ENCODE measurements at regions not wholly inside any gene's neighbourhood (a gene's known extent, or its start where the extent isn't known, plus 50 kb on each side); places are given as distances from the start of the nearest gene placed in this dataset.

DNA sequence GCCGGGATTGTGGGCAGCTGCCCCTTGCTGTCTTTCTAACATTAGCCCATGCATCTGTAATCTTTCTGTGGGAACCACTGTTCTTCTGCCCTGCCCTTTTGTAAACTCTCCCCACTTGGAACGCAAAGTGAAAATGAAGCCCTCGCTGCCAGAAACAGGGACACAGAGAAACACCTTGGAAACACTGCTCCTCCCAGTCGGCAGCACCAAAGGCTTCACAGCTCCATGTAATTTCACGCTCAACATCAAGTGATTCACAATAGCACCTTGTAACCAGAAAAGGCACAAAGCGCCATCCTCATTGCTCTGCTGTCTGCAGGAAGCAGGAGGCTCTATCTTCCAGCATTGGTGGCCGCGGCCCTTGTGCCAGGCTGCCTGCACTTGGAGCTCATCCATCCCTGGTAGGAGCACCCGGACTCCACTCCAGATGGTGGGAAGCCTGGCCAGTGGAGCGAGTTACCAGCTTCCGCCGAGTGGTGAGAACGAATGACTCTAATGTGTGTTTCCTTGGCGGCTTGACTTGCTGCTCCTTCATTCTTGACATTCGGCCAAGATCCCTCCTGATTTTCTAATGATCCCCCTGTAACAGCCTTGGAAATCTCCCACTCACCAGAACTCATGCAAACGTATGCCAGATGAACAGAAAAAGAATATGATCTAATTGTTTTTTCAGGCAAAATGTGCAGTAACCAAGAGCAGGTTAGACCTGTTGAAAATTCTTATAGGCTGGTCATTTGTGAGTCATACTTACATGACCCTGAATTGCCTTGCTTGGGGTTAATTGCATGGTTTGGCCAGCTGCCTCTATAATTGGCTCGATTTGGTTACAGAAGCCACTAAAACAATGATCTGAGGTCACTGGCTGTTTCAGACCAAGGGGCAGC lies 169.1 kb upstream of the CDYL start:
- no peak for DNase-seq (ENCODE audit: insufficient read length, low spot score, missing footprints)
- no peaks in the 10 kb centered on the region for H3K27me3 ChIP-seq (ENCODE audit: insufficient read depth, low read length)
- H2AFZ ChIP-seq (ENCODE audit: low read length), result peak overlapping the region; percentile 32
- H3K79me2 ChIP-seq (ENCODE audit: insufficient read depth, low read length), result no peaks in the 10 kb centered on the region
- H4K20me1 ChIP-seq (ENCODE audit: insufficient read depth, low read length), result no peaks in the 10 kb centered on the region
- peak overlapping the region; percentile 15 for H3K27ac ChIP-seq (ENCODE audit: low read depth, low read length)
- peaks cover 42% of the 10 kb centered on the region for H3K4me1 ChIP-seq (ENCODE audit: insufficient read depth, low read length)
- H3K4me3 ChIP-seq (ENCODE audit: insufficient read depth, low read length), result peak overlapping the region; percentile 57
- TF ChIP-seq, protein P1, sequence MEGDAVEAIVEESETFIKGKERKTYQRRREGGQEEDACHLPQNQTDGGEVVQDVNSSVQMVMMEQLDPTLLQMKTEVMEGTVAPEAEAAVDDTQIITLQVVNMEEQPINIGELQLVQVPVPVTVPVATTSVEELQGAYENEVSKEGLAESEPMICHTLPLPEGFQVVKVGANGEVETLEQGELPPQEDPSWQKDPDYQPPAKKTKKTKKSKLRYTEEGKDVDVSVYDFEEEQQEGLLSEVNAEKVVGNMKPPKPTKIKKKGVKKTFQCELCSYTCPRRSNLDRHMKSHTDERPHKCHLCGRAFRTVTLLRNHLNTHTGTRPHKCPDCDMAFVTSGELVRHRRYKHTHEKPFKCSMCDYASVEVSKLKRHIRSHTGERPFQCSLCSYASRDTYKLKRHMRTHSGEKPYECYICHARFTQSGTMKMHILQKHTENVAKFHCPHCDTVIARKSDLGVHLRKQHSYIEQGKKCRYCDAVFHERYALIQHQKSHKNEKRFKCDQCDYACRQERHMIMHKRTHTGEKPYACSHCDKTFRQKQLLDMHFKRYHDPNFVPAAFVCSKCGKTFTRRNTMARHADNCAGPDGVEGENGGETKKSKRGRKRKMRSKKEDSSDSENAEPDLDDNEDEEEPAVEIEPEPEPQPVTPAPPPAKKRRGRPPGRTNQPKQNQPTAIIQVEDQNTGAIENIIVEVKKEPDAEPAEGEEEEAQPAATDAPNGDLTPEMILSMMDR (IDR thresholded peaks at IDR 0.05; ENCODE audit: extremely low read depth, low read depth, low read length), result no peak
- no peaks in the 10 kb centered on the region for H3K9me3 ChIP-seq (ENCODE audit: low read depth, low read length)
- no peaks in the 10 kb centered on the region for H3K36me3 ChIP-seq (ENCODE audit: insufficient read depth, low read length)
- H3K4me2 ChIP-seq (ENCODE audit: insufficient read depth, low read length), result peak overlapping the region; percentile 80

DNA sequence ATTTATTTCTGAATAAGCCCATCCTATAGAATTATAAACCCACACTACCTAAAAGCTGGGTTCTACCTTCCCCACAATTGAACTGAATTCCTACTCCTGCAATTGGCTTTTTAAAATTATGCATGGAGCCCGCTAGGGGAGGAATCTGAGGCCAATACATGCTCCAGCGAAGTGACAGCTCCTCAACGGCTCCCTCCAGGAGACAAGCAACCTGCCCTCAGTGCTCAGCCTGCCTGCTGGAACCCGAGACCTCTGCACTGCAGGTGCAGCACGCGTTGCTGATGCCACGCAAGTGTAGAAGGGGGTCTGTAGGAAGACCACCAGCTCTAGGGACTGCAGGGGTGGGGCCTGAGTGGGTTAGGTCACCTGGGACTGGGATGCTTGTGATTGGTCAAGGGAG lies 170.2 kb upstream of the CDYL start:
- H3K9me3 ChIP-seq (ENCODE audit: low read depth, low read length), result no peaks in the 10 kb centered on the region
- H3K4me2 ChIP-seq (ENCODE audit: insufficient read depth, low read length), result no peak overlapping the region
- no peak overlapping the region for H3K4me3 ChIP-seq (ENCODE audit: insufficient read depth, low read length)
- no peak overlapping the region for H2AFZ ChIP-seq (ENCODE audit: low read length)
- no peaks in the 10 kb centered on the region for H3K36me3 ChIP-seq (ENCODE audit: insufficient read depth, low read length)
- H3K4me1 ChIP-seq (ENCODE audit: insufficient read depth, low read length), result peaks cover 42% of the 10 kb centered on the region
- no peaks in the 10 kb centered on the region for H3K79me2 ChIP-seq (ENCODE audit: insufficient read depth, low read length)
- H3K27me3 ChIP-seq (ENCODE audit: insufficient read depth, low read length), result no peaks in the 10 kb centered on the region
- H4K20me1 ChIP-seq (ENCODE audit: insufficient read depth, low read length), result no peaks in the 10 kb centered on the region
- no peak for DNase-seq (ENCODE audit: insufficient read length, low spot score, missing footprints)
- H3K27ac ChIP-seq (ENCODE audit: low read depth, low read length), result no peak overlapping the region
- TF ChIP-seq, protein P1 (IDR thresholded peaks at IDR 0.05; ENCODE audit: extremely low read depth, low read depth, low read length), result no peak

DNA sequence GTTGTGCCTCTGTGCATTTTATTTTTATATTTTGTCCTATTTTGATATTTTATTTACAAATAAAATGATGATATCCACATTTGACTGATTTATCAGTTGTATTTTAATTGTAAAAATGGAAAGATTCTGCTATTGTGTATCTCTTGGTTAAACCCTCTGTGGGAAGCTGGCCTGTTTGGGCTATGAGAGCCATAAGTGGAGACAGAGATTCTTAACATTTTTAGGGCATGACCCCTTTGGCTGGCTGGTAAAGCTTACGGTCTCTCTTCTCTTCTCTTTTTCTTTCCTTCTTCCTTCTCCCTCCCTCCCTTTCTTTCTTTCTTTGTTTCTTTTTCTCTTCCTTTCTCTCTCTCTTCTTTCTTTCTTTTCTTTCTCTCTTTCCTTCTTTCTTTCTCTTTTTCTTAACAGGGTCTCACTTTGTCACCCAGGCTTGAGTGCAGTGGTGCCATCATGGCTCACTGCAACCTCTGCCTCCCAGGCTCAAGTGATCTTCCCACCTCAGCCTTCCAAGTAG lies 172.3 kb upstream of the CDYL start:
- no peaks in the 10 kb centered on the region for H3K36me3 ChIP-seq (ENCODE audit: insufficient read depth, low read length)
- peak overlapping the region; percentile 38 for H3K27ac ChIP-seq (ENCODE audit: low read depth, low read length)
- no peak overlapping the region for H3K4me3 ChIP-seq (ENCODE audit: insufficient read depth, low read length)
- TF ChIP-seq, protein P1 (IDR thresholded peaks at IDR 0.05; ENCODE audit: extremely low read depth, low read depth, low read length), result no peak
- peaks cover 42% of the 10 kb centered on the region for H3K4me1 ChIP-seq (ENCODE audit: insufficient read depth, low read length)
- no peaks in the 10 kb centered on the region for H3K27me3 ChIP-seq (ENCODE audit: insufficient read depth, low read length)
- H3K4me2 ChIP-seq (ENCODE audit: insufficient read depth, low read length), result no peak overlapping the region
- H3K9me3 ChIP-seq (ENCODE audit: low read depth, low read length), result no peaks in the 10 kb centered on the region
- no peaks in the 10 kb centered on the region for H3K79me2 ChIP-seq (ENCODE audit: insufficient read depth, low read length)
- H4K20me1 ChIP-seq (ENCODE audit: insufficient read depth, low read length), result no peaks in the 10 kb centered on the region
- DNase-seq (ENCODE audit: insufficient read length, low spot score, missing footprints), result no peak
- no peak overlapping the region for H2AFZ ChIP-seq (ENCODE audit: low read length)

DNA sequence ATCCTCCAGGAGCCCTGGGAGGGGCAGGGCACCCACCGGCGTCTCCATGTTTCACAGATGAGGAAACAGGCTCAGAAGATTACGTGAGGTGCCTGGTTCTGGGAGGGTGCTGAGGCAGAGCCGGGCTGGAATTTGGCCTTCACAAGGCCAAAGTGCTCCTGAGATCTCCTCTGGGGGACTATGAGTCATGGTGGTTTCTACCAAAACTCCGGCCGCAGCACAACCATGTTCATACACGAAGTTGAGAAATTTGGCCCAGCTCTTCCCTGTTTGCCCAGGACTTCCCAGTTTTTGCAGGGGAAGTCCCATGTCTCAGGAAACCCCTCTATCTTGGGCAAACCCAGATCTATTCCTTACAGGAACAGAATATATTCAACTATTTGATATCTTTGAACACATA lies 172.9 kb upstream of the CDYL start:
- TF ChIP-seq, protein P1 (IDR thresholded peaks at IDR 0.05; ENCODE audit: extremely low read depth, low read depth, low read length), result no peak
- Histone ChIP-seq H3K79me2 (ENCODE audit: insufficient read depth, low read length) (no peaks in the 10 kb centered on the region), H3K27me3 (ENCODE audit: insufficient read depth, low read length) (no peaks in the 10 kb centered on the region), H3K4me2 (ENCODE audit: insufficient read depth, low read length) (peak overlapping the region; percentile 18), H2AFZ (ENCODE audit: low read length) (no peak overlapping the region), H3K27ac (ENCODE audit: low read depth, low read length) (peak overlapping the region; percentile 38), H3K36me3 (ENCODE audit: insufficient read depth, low read length) (no peaks in the 10 kb centered on the region), H3K4me3 (ENCODE audit: insufficient read depth, low read length) (no peak overlapping the region), H4K20me1 (ENCODE audit: insufficient read depth, low read length) (no peaks in the 10 kb centered on the region), H3K9me3 (ENCODE audit: low read depth, low read length) (no peaks in the 10 kb centered on the region), H3K4me1 (ENCODE audit: insufficient read depth, low read length) (peaks cover 42% of the 10 kb centered on the region)
- DNase-seq (ENCODE audit: insufficient read length, low spot score, missing footprints), result peak; percentile 83
